Ascending aorta (tissue), 2 donors: ENCODE measurements at regions not wholly inside any gene's neighbourhood (a gene's known extent, or its start where the extent isn't known, plus 50 kb on each side); places are given as distances from the start of the nearest gene placed in this dataset.

Experiments used
- DNase-seq, 2 donors: peaks; one replicate each; pipeline ENCODE4 v3.0.0-alpha.2; 2019; ENCODE audit warnings: low spot score in 2 of 2
- H3K27ac ChIP-seq, 2 donors: fragments of 200-600 bp; sonication (generic); one replicate each; pipeline ENCODE4 v1.5.1; 2016 to 2017; ENCODE audit warnings: mild to moderate bottlenecking in 1 of 2
- H3K27me3 ChIP-seq: fragments of 200-600 bp; sonication (generic); one replicate; pipeline ENCODE4 v1.5.1; 2017
- H3K36me3 ChIP-seq, 2 donors: fragments of 200-600 bp; sonication (generic); one replicate each; pipeline ENCODE4 v1.5.1; 2016
- H3K4me1 ChIP-seq, 2 donors: fragments of 200-600 bp; sonication (generic); one replicate each; pipeline ENCODE4 v1.5.1; 2016 to 2017; ENCODE audit warnings: mild to moderate bottlenecking in 1 of 2
- H3K4me3 ChIP-seq, 2 donors: fragments of 200-600 bp; sonication (generic); one replicate each; pipeline ENCODE4 v1.5.1; 2016 to 2017; ENCODE audit warnings: mild to moderate bottlenecking in 1 of 2
- H3K9me3 ChIP-seq, 2 donors: fragments of 200-600 bp; sonication (generic); one replicate each; pipeline ENCODE4 v1.5.1; 2016
- intact Hi-C: fragments of 100-400 bp; cut with DNase I; formaldehyde crosslinking; loops from one replicate; pipeline ENCODE4 v1.15.1; 2023
- TF ChIP-seq, protein P1 (sequence below), 3 experiments: fragments of 200-600 bp in 2 of 3; fragments of 450-650 bp in 1 of 3; sonication (generic) in 2 of 3; IDR thresholded peaks; one replicate each; pipeline ENCODE4 v1.5.1; 2016 to 2019; ENCODE audit warnings: antibody characterized with exemption in 3 of 3, mild to moderate bottlenecking in 1 of 3, moderate library complexity in 1 of 3

DNA sequence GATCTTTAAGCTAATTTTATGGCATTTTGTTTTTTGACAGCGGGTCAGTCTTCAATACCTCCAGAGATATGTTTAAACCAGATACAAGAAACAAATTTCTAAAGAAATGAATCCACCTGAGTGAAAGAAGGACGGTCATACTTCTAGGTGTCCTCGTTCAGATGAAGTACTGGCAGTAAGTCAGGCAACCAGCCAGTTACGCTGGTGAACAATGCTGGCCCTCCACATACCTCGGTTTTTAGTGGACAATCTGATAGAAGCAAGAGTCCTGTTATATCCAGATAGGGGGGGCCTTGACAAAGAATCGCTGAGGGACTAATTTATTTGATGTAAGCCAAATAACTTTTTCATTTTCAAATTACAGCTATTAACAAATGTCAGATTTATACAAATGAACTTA, 266.4 kb upstream of the KLF14 start:
- no peak for DNase-seq
- TF ChIP-seq, protein P1, sequence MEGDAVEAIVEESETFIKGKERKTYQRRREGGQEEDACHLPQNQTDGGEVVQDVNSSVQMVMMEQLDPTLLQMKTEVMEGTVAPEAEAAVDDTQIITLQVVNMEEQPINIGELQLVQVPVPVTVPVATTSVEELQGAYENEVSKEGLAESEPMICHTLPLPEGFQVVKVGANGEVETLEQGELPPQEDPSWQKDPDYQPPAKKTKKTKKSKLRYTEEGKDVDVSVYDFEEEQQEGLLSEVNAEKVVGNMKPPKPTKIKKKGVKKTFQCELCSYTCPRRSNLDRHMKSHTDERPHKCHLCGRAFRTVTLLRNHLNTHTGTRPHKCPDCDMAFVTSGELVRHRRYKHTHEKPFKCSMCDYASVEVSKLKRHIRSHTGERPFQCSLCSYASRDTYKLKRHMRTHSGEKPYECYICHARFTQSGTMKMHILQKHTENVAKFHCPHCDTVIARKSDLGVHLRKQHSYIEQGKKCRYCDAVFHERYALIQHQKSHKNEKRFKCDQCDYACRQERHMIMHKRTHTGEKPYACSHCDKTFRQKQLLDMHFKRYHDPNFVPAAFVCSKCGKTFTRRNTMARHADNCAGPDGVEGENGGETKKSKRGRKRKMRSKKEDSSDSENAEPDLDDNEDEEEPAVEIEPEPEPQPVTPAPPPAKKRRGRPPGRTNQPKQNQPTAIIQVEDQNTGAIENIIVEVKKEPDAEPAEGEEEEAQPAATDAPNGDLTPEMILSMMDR (IDR thresholded peaks at IDR 0.05): no peak
- Histone ChIP-seq H3K9me3 (peaks cover 0 to 5% of the 10 kb centered on the region in 2 donors), H3K4me3 (no peak overlapping the region), H3K36me3 (peaks cover 3 to 20% of the 10 kb centered on the region in 2 donors), H3K27ac (peak overlapping the region; percentile 1 to 60), H3K4me1 (peaks cover 25 to 39% of the 10 kb centered on the region in 2 donors), H3K27me3 (no peaks in the 10 kb centered on the region)
- intact Hi-C loops: no loop called here

DNA sequence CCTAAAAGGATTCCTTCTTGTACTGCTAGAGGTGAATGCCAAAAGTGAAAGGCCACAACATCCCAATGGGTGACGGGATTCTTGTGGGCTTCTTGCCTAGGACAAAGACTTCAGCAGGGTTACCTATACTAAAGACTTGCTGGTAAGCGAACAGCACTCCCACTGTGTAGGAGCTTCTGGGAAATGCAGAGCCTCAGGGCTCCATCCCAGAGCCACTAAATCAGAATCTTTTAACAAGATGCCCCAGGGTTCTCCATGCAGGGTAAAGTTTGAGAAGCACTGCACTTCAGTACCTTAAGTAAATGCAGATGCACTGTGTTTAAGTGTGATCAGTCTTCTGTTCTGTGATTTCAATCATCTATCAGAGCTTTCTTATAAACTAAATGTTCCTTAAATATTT, 266.9 kb upstream of the KLF14 start:
- H3K4me3 ChIP-seq: no peak overlapping the region
- H3K4me1 ChIP-seq: peaks cover 20 to 34% of the 10 kb centered on the region in 2 donors
- DNase-seq: no peak
- H3K9me3 ChIP-seq: peaks cover 0 to 5% of the 10 kb centered on the region in 2 donors
- intact Hi-C loops: no loop called here
- no peaks in the 10 kb centered on the region for H3K27me3 ChIP-seq
- H3K36me3 ChIP-seq: peaks cover 3 to 20% of the 10 kb centered on the region in 2 donors
- no peak overlapping the region for H3K27ac ChIP-seq
- TF ChIP-seq, protein P1 (IDR thresholded peaks at IDR 0.05): no peak

DNA sequence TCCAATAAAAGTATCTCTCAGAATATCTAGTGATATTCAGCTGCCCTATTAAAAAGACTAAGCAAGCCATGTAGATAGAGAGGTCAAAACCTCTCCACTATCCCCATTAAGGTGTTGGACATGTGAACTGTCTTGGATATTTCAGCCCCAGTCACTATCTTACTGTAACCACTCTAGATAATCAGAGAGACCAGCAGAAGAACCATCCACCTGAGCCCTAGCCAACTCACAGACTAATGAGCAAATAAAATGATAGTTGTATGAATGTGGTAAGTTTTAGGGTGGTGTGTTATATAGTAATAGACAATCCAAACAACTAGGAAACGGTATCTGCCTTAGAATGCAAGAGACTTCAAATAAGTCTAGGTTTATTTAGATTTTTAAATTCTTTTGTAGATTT, 268.6 kb upstream of the KLF14 start:
- H3K4me1 ChIP-seq: peaks cover 11 to 25% of the 10 kb centered on the region in 2 donors

DNA sequence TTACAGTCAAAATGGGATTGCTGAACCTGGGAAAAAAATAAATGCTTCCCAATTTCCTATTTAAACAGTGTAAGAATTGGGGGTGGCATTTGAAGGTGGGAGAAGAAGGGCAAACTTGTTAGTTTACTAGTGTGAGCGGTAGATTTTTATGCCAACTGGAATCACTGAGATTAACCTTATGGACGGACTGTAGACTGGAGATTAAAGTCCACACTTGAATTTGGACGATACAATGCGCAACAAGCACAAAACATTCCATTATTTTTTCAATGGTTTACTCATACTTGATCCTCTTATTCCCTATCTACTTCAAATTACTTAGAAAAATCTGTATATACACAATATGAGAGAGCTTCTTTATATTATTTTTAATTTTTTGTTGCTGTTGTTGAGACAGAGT, 269.6 kb upstream of the KLF14 start:
- H3K36me3 ChIP-seq: peaks cover 3 to 20% of the 10 kb centered on the region in 2 donors
- TF ChIP-seq, protein P1 (IDR thresholded peaks at IDR 0.05): no peak
- H3K4me1 ChIP-seq: peaks cover 9 to 25% of the 10 kb centered on the region in 2 donors
- intact Hi-C loops: no loop called here
- no peaks in the 10 kb centered on the region for H3K27me3 ChIP-seq
- peaks cover 0 to 5% of the 10 kb centered on the region in 2 donors for H3K9me3 ChIP-seq
- H3K4me3 ChIP-seq: no peak overlapping the region
- no peak for DNase-seq
- no peak overlapping the region for H3K27ac ChIP-seq

More for the DNA sequence above, 268.6 kb upstream of the KLF14 start:
- intact Hi-C loops: no loop called here
- Histone ChIP-seq H3K27me3 (no peaks in the 10 kb centered on the region), H3K27ac (no peak overlapping the region), H3K36me3 (peaks cover 3 to 20% of the 10 kb centered on the region in 2 donors), H3K9me3 (peaks cover 0 to 5% of the 10 kb centered on the region in 2 donors), H3K4me3 (no peak overlapping the region)
- TF ChIP-seq, protein P1 (IDR thresholded peaks at IDR 0.05): no peak
- no peak for DNase-seq

DNA sequence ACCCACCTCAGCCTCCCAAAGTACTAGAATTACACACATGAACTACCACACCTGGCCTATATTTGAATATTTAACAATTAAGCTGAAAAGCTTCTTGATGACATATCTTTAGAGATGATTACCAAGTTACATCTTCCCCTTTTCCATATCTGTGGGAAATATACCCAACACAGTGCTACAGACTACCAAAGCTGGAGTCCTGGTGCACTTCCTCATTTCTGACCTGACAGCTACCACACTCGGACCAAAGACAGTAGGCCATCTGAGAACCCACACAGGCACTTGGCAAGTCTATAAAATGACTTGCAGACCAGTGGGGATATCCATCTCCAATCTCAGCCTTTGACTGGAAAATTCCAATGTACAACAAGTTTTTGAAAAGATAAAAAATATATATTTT, 270.4 kb upstream of the KLF14 start:
- no peak for DNase-seq
- no peak overlapping the region for H3K4me3 ChIP-seq
- TF ChIP-seq, protein P1 (IDR thresholded peaks at IDR 0.05): no peak
- H3K27ac ChIP-seq: peak overlapping the region in 1 of 2 donors; percentile 8
- intact Hi-C loops: no loop called here
- H3K9me3 ChIP-seq: peaks cover 0 to 5% of the 10 kb centered on the region in 2 donors
- no peaks in the 10 kb centered on the region for H3K27me3 ChIP-seq
- peaks cover 8 to 23% of the 10 kb centered on the region in 2 donors for H3K4me1 ChIP-seq
- peaks cover 3 to 20% of the 10 kb centered on the region in 2 donors for H3K36me3 ChIP-seq
